Liver (tissue), 8 donors: ENCODE measurements at regions not wholly inside any gene's neighbourhood (a gene's known extent, or its start where the extent isn't known, plus 50 kb on each side); places are given as distances from the start of the nearest gene placed in this dataset.

ENCODE experiments used
- DNase-seq: peaks from one replicate; pipeline ENCODE4 v3.0.0-alpha.2; 2017; ENCODE audit warnings: low spot score
- H3K27ac ChIP-seq, 2 donors: one replicate each; pipeline ENCODE4 v1.7.0; 2013; ENCODE audit warnings: inconsistent platforms in 2 of 2, low read length in 2 of 2, control low read depth in 1 of 2, low read depth in 1 of 2, mild to moderate bottlenecking in 1 of 2
- H3K27me3 ChIP-seq, 4 donors: one replicate each; pipeline versions ENCODE4 v1.6.1 to v1.7.0; 2013; ENCODE audit warnings: low read length in 3 of 4, inconsistent platforms in 1 of 4, mild to moderate bottlenecking in 1 of 4, moderate library complexity in 1 of 4; ENCODE audit not compliant: control insufficient read depth in 4 of 4, insufficient read depth in 4 of 4
- H3K36me3 ChIP-seq, 4 donors: one replicate each; pipeline versions ENCODE4 v1.6.1 to v1.7.0; 2013; ENCODE audit warnings: low read length in 3 of 4, mild to moderate bottlenecking in 3 of 4, low read depth in 1 of 4, moderate library complexity in 1 of 4; ENCODE audit not compliant: control insufficient read depth in 4 of 4, insufficient read depth in 3 of 4
- H3K4me1 ChIP-seq, 4 donors: one replicate each; pipeline versions ENCODE4 v1.6.1 to v1.7.0; 2013; ENCODE audit warnings: low read length in 3 of 4, mild to moderate bottlenecking in 3 of 4, moderate library complexity in 1 of 4; ENCODE audit not compliant: control insufficient read depth in 4 of 4, insufficient read depth in 4 of 4
- H3K4me3 ChIP-seq, 3 donors: one replicate each; pipeline versions ENCODE4 v1.6.1 to v1.7.0; 2013; ENCODE audit warnings: low read length in 3 of 3, control low read depth in 1 of 3, low read depth in 1 of 3, mild to moderate bottlenecking in 1 of 3
- H3K9ac ChIP-seq, 2 donors: one replicate each; pipeline ENCODE4 v1.7.0; 2013; ENCODE audit warnings: low read length in 2 of 2, mild to moderate bottlenecking in 2 of 2, moderate library complexity in 2 of 2, control low read depth in 1 of 2, low read depth in 1 of 2
- H3K9me3 ChIP-seq, 4 donors: one replicate each; pipeline versions ENCODE4 v1.6.1 to v1.7.0; 2013; ENCODE audit warnings: low read length in 3 of 4; ENCODE audit not compliant: control insufficient read depth in 4 of 4
- EGR1 ChIP-seq, 2 donors: IDR thresholded peaks; 2 replicates each; pipeline ENCODE4 v1.6.1; 2016 to 2018; ENCODE audit warnings: antibody characterized with exemption in 2 of 2, low read depth in 2 of 2
- FOXA1 ChIP-seq: IDR thresholded peaks from 2 replicates; pipeline ENCODE4 v1.6.1; 2016; ENCODE audit warnings: antibody characterized with exemption
- FOXA2 ChIP-seq: IDR thresholded peaks from 2 replicates; pipeline ENCODE4 v1.6.1; 2016; ENCODE audit warnings: antibody characterized with exemption
- GABPA ChIP-seq, 2 donors: IDR thresholded peaks in 1 of 2; conservative IDR thresholded peaks in 1 of 2; 2 replicates each; pipeline ENCODE4 v1.6.1; 2016; ENCODE audit warnings: antibody characterized with exemption in 2 of 2, mild to moderate bottlenecking in 1 of 2, moderate library complexity in 1 of 2
- HNF4A ChIP-seq, 2 donors: conservative IDR thresholded peaks; 2 replicates each; pipeline ENCODE4 v1.6.1; 2016; ENCODE audit warnings: antibody characterized with exemption in 2 of 2, mild to moderate bottlenecking in 2 of 2
- HNF4G ChIP-seq: IDR thresholded peaks from 2 replicates; pipeline ENCODE4 v1.6.1; 2016; ENCODE audit warnings: antibody characterized with exemption
- JUND ChIP-seq, 2 donors: IDR thresholded peaks; 2 replicates each; pipeline ENCODE4 v1.6.1; 2016; ENCODE audit warnings: antibody characterized with exemption in 2 of 2
- NR2F2 ChIP-seq: IDR thresholded peaks from 2 replicates; pipeline ENCODE4 v1.6.1; 2016; ENCODE audit warnings: antibody characterized with exemption
- RAD21 ChIP-seq, 2 donors: IDR thresholded peaks; 2 replicates each; pipeline ENCODE4 v1.6.1; 2016; ENCODE audit warnings: antibody characterized with exemption in 2 of 2, mild to moderate bottlenecking in 2 of 2
- REST ChIP-seq: IDR thresholded peaks from 2 replicates; pipeline ENCODE4 v1.6.1; 2016; ENCODE audit warnings: antibody characterized with exemption, mild to moderate bottlenecking
- RXRA ChIP-seq, 2 donors: IDR thresholded peaks; 2 replicates each; pipeline ENCODE4 v1.6.1; 2017 to 2018; ENCODE audit warnings: antibody characterized with exemption in 2 of 2, mild to moderate bottlenecking in 1 of 2
- SP1 ChIP-seq: IDR thresholded peaks from 2 replicates; pipeline ENCODE4 v1.6.1; 2018; ENCODE audit warnings: antibody characterized with exemption, mild to moderate bottlenecking
- TAF1 ChIP-seq: conservative IDR thresholded peaks from 2 replicates; pipeline ENCODE4 v1.6.1; 2016; ENCODE audit warnings: antibody characterized with exemption, mild to moderate bottlenecking
- YY1 ChIP-seq: IDR thresholded peaks from 2 replicates; pipeline ENCODE4 v1.6.1; 2016; ENCODE audit warnings: antibody characterized with exemption, mild to moderate bottlenecking
- ZBTB33 ChIP-seq: IDR thresholded peaks from 2 replicates; pipeline ENCODE4 v1.6.1; 2016; ENCODE audit warnings: antibody characterized with exemption
- WGBS: extraction: QIAGEN DNeasy Blood & Tissue Kit; methylation state at CpG from one replicate; pipeline ENCODE4 v1.1.7; 2013; 5-methylcytosine and 5-hydroxymethylcytosine counted together
- TF ChIP-seq, protein P1 (sequence below): fragments of 150-350 bp; IDR thresholded peaks from 2 replicates; pipeline ENCODE4 v1.5.1; 2017; ENCODE audit warnings: improper control_type of control experiment, low read depth, low read length; ENCODE audit not compliant: missing input control
- TF ChIP-seq, protein P2 (sequence below): IDR thresholded peaks from 2 replicates; pipeline ENCODE4 v1.6.1; 2016; ENCODE audit warnings: antibody characterized with exemption
- TF ChIP-seq, protein P3 (sequence below): IDR thresholded peaks from 2 replicates; pipeline ENCODE4 v1.6.1; 2016; ENCODE audit warnings: antibody characterized with exemption
- donor health status: healthy.
- donor health status: healthy.
- donor health status: healthy.
- donor health status: healthy.
- donor health status: healthy.

DNA sequence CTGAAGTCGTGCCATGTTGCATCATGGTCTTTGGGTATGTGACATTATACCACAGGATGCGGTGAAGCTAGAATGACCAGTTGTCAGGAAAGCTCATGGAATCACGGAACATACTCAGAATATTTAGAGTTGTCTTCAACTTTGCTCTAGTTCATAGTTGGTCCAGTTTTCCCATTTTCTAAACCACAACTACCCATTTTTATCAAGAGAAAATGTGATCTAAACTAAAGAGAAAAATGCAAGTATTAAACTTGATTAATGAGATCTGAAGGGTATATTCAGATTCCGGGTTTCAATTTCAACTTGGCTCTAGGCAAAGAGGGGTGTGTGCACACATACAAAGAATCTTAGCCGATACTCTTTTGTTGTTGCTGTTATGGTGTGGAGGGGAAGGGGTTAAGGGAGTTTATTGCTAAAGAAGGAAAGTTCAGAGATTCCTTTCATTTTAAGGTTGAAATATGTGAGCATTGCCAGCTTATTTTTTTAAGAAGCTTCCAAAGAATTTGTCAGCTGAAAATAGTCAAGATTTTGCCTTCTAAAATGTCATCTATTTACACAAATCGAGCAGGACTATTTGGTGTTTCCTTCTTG, 516.6 kb upstream of the ZEB2 start:
- H3K9ac ChIP-seq: no peak overlapping the region
- 81% methylated on average over 6 of the region's 6 CpGs for WGBS
- H3K4me3 ChIP-seq: no peak overlapping the region

DNA sequence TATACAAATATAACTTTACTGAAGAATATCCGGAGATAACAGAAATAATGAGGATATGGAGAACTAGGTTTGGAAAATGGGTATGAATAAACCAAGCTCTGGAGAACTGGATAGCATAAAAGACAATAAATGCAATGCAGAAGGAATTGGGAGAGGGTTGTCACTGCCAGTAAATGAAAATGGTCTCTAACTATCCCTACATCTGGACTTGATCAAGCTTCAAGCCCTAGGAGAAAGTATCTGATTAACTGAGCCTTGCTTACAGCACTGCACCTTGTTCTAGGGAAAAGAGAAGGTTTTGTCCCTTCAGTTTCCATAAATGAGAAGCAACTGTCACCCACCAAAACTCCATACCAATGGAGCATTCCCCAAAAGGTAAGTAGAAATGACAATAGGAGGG, 514.6 kb upstream of the ZEB2 start:
- Histone ChIP-seq H3K4me1 (no peaks in the 10 kb centered on the region), H3K36me3 (no peaks in the 10 kb centered on the region), H3K27me3 (no peaks in the 10 kb centered on the region), H3K27ac (no peak overlapping the region), H3K9me3 (no peaks in the 10 kb centered on the region), H3K4me3 (no peak overlapping the region), H3K9ac (no peak overlapping the region)
- no peak for DNase-seq
- 90% methylated on average over 1 of the region's 1 CpG for WGBS
- TF ChIP-seq RAD21 (IDR thresholded peaks at IDR 0.05) (no peak), HNF4A (conservative IDR thresholded peaks at IDR 0.05) (no peak), FOXA2 (no peak), REST (no peak), NR2F2 (no peak), GABPA (IDR thresholded peaks at IDR 0.05 in 1 of 2, conservative IDR thresholded peaks at IDR 0.05 in 1 of 2) (no peak), TAF1 (no peak), YY1 (no peak), EGR1 (IDR thresholded peaks at IDR 0.05; ENCODE audit: low read depth in 2 of 2) (no peak), SP1 (no peak), HNF4G (no peak), FOXA1 (no peak), JUND (IDR thresholded peaks at IDR 0.05) (no peak), RXRA (IDR thresholded peaks at IDR 0.05) (no peak), ZBTB33 (no peak)
- TF ChIP-seq, protein P1, sequence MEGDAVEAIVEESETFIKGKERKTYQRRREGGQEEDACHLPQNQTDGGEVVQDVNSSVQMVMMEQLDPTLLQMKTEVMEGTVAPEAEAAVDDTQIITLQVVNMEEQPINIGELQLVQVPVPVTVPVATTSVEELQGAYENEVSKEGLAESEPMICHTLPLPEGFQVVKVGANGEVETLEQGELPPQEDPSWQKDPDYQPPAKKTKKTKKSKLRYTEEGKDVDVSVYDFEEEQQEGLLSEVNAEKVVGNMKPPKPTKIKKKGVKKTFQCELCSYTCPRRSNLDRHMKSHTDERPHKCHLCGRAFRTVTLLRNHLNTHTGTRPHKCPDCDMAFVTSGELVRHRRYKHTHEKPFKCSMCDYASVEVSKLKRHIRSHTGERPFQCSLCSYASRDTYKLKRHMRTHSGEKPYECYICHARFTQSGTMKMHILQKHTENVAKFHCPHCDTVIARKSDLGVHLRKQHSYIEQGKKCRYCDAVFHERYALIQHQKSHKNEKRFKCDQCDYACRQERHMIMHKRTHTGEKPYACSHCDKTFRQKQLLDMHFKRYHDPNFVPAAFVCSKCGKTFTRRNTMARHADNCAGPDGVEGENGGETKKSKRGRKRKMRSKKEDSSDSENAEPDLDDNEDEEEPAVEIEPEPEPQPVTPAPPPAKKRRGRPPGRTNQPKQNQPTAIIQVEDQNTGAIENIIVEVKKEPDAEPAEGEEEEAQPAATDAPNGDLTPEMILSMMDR: no peak
- TF ChIP-seq, protein P2, sequence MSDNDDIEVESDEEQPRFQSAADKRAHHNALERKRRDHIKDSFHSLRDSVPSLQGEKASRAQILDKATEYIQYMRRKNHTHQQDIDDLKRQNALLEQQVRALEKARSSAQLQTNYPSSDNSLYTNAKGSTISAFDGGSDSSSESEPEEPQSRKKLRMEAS: no peak
- TF ChIP-seq, protein P3, sequence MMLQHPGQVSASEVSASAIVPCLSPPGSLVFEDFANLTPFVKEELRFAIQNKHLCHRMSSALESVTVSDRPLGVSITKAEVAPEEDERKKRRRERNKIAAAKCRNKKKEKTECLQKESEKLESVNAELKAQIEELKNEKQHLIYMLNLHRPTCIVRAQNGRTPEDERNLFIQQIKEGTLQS: no peak

More for the DNA sequence above, 516.6 kb upstream of the ZEB2 start:
- no peak for DNase-seq
- Histone ChIP-seq H3K27me3 (no peaks in the 10 kb centered on the region), H3K27ac (no peak overlapping the region), H3K4me1 (no peaks in the 10 kb centered on the region), H3K36me3 (no peaks in the 10 kb centered on the region), H3K9me3 (no peaks in the 10 kb centered on the region)
- TF ChIP-seq RXRA (IDR thresholded peaks at IDR 0.05) (no peak), YY1 (no peak), EGR1 (IDR thresholded peaks at IDR 0.05; ENCODE audit: low read depth in 2 of 2) (no peak), TAF1 (no peak), HNF4A (conservative IDR thresholded peaks at IDR 0.05) (no peak), GABPA (IDR thresholded peaks at IDR 0.05 in 1 of 2, conservative IDR thresholded peaks at IDR 0.05 in 1 of 2) (no peak), JUND (IDR thresholded peaks at IDR 0.05) (no peak)
- TF ChIP-seq, protein P1: no peak
